H7 (cell line): ENCODE measurements at regions not wholly inside any gene's neighbourhood (a gene's known extent, or its start where the extent isn't known, plus 50 kb on each side); places are given as distances from the start of the nearest gene placed in this dataset.
"Not testable (repeated sequence)": the region's sequence is repeated elsewhere in the genome, so short reads cannot be mapped to it uniquely, and the experiment has no call there.

Experiments
- DNase-seq: peaks from one replicate; pipeline ENCODE4 v3.0.0; 2012
- H3K27me3 ChIP-seq: 2 replicates; pipeline ENCODE4 v1.6.0; 2011; ENCODE audit warnings: mild to moderate bottlenecking, low read length; ENCODE audit not compliant: control insufficient read depth, insufficient read depth
- H3K36me3 ChIP-seq: replicated peaks from 2 replicates; pipeline ENCODE4 v1.5.1; 2011; ENCODE audit warnings: low read length; ENCODE audit not compliant: control insufficient read depth, insufficient read depth
- H3K4me3 ChIP-seq: 2 replicates; pipeline ENCODE4 v1.5.1; 2011; ENCODE audit warnings: low read depth, mild to moderate bottlenecking, control low read depth, low read length, moderate library complexity; ENCODE audit not compliant: insufficient read depth

- no peak for DNase-seq
- H3K36me3 ChIP-seq = no peaks in the 10 kb centered on the region
- no peaks in the 10 kb centered on the region for H3K27me3 ChIP-seq
- H3K4me3 ChIP-seq = no peak overlapping the region
Measured at GRCh38 chr3:18223974-18224373, 201.2 kb downstream of the SATB1 start.

- Histone ChIP-seq H3K27me3 (no peaks in the 10 kb centered on the region), H3K4me3 (no peak overlapping the region), H3K36me3 (no peaks in the 10 kb centered on the region)
- no peak for DNase-seq
Measured at GRCh38 chr3:18223571-18223970, 201.6 kb downstream of the SATB1 start.

GRCh38 chr3:18222686-18223085, 202.5 kb downstream of the SATB1 start:
- Histone ChIP-seq H3K27me3 (no peaks in the 10 kb centered on the region), H3K4me3 (no peak overlapping the region), H3K36me3 (no peaks in the 10 kb centered on the region)
- DNase-seq = no peak

- no peaks in the 10 kb centered on the region for H3K36me3 ChIP-seq
- H3K4me3 ChIP-seq = no peak overlapping the region
- no peak for DNase-seq
- H3K27me3 ChIP-seq = no peaks in the 10 kb centered on the region
Measured at GRCh38 chr3:18217507-18218174, 207.5 kb downstream of the SATB1 start.

- Histone ChIP-seq H3K4me3 (no peak overlapping the region), H3K27me3 (no peaks in the 10 kb centered on the region), H3K36me3 (no peaks in the 10 kb centered on the region)
- DNase-seq = peak; percentile 19
Measured at GRCh38 chr3:18216996-18217395, 208.1 kb downstream of the SATB1 start.

- H3K27me3 ChIP-seq = no peaks in the 10 kb centered on the region
- no peak for DNase-seq
Measured at GRCh38 chr3:18215639-18216038, 209.5 kb downstream of the SATB1 start.

GRCh38 chr3:18211116-18211515, 214.0 kb downstream of the SATB1 start:
- Histone ChIP-seq H3K4me3 (no peak overlapping the region), H3K36me3 (no peaks in the 10 kb centered on the region), H3K27me3 (no peaks in the 10 kb centered on the region)
- no peak for DNase-seq

More at GRCh38 chr3:18215639-18216038, 209.5 kb downstream of the SATB1 start:
- no peak overlapping the region for H3K4me3 ChIP-seq
- H3K36me3 ChIP-seq = no peaks in the 10 kb centered on the region

GRCh38 chr3:18208856-18209255, 216.3 kb downstream of the SATB1 start:
- Histone ChIP-seq H3K27me3 (no peaks in the 10 kb centered on the region), H3K36me3 (no peaks in the 10 kb centered on the region), H3K4me3 (no peak overlapping the region)
- no peak for DNase-seq

GRCh38 chr3:18208091-18208490, 217.0 kb downstream of the SATB1 start:
- DNase-seq = no peak
- H3K4me3 ChIP-seq = no peak overlapping the region
- H3K27me3 ChIP-seq = no peaks in the 10 kb centered on the region
- no peaks in the 10 kb centered on the region for H3K36me3 ChIP-seq

- no peaks in the 10 kb centered on the region for H3K27me3 ChIP-seq
- no peak for DNase-seq
- H3K36me3 ChIP-seq = no peaks in the 10 kb centered on the region
- H3K4me3 ChIP-seq = no peak overlapping the region
Measured at GRCh38 chr3:18207226-18207625, 217.9 kb downstream of the SATB1 start.

GRCh38 chr3:18205701-18206100, 219.4 kb downstream of the SATB1 start:
- not testable (repeated sequence) for H3K36me3 ChIP-seq, H3K4me3 ChIP-seq, H3K27me3 ChIP-seq, DNase-seq

- DNase-seq = no peak
- H3K36me3 ChIP-seq = no peaks in the 10 kb centered on the region
- H3K4me3 ChIP-seq = no peak overlapping the region
- no peaks in the 10 kb centered on the region for H3K27me3 ChIP-seq
Measured at GRCh38 chr3:18201315-18201714, 223.8 kb downstream of the SATB1 start.

GRCh38 chr3:18199757-18200156, 225.4 kb downstream of the SATB1 start:
- Histone ChIP-seq H3K27me3 (no peaks in the 10 kb centered on the region), H3K36me3 (no peaks in the 10 kb centered on the region), H3K4me3 (no peak overlapping the region)
- no peak for DNase-seq

GRCh38 chr3:18195836-18196235, 229.3 kb downstream of the SATB1 start:
- no peaks in the 10 kb centered on the region for H3K36me3 ChIP-seq
- no peak for DNase-seq

GRCh38 chr3:18194431-18194830, 230.7 kb downstream of the SATB1 start:
- no peak overlapping the region for H3K4me3 ChIP-seq
- no peaks in the 10 kb centered on the region for H3K27me3 ChIP-seq
- DNase-seq = no peak
- no peaks in the 10 kb centered on the region for H3K36me3 ChIP-seq

More at GRCh38 chr3:18195836-18196235, 229.3 kb downstream of the SATB1 start:
- H3K4me3 ChIP-seq = no peak overlapping the region
- no peaks in the 10 kb centered on the region for H3K27me3 ChIP-seq

GRCh38 chr3:18190646-18191045, 234.5 kb downstream of the SATB1 start:
- H3K27me3 ChIP-seq = no peaks in the 10 kb centered on the region
- H3K36me3 ChIP-seq = no peaks in the 10 kb centered on the region
- no peak overlapping the region for H3K4me3 ChIP-seq
- no peak for DNase-seq
